ENCODE measurements at regions not wholly inside any gene's neighbourhood (a gene's known extent, or its start where the extent isn't known, plus 50 kb on each side); places are given as distances from the start of the nearest gene placed in this dataset.

DNA sequence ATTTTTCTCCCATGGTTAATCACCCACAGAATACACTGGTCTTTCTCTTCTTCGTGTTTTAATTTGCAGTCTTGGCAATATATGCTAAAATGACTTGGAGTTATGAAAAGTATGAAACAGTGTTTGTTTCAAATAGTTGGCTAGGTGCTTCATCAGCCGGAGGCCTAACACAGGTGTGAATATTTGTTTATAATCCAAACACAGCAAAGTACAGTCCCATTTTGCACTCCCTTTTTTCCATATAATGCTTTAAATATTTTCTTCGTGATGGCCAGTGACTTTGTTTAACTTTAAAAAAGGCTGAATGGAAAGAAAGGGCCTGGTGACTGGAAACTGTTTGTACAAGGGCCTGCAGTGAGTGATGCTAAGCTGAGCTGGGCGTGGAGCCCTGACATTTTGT, 219.7 kb upstream of the LRIG1 start:
- Mint-ChIP-seq H3K4me3 (ENCODE audit: unreplicated experiment) (no peak overlapping the region), H3K27me3 (ENCODE audit: unreplicated experiment) (no peaks in the 10 kb centered on the region), H3K4me1 (ENCODE audit: unreplicated experiment) (peaks cover 7% of the 10 kb centered on the region), H3K9me3 (ENCODE audit: unreplicated experiment) (no peaks in the 10 kb centered on the region), H3K27ac (ENCODE audit: unreplicated experiment) (no peak overlapping the region), H3K36me3 (ENCODE audit: low read depth, unreplicated experiment) (no peaks in the 10 kb centered on the region)
- no peak for DNase-seq (ENCODE audit: low spot score)
- TF ChIP-seq, protein P1, sequence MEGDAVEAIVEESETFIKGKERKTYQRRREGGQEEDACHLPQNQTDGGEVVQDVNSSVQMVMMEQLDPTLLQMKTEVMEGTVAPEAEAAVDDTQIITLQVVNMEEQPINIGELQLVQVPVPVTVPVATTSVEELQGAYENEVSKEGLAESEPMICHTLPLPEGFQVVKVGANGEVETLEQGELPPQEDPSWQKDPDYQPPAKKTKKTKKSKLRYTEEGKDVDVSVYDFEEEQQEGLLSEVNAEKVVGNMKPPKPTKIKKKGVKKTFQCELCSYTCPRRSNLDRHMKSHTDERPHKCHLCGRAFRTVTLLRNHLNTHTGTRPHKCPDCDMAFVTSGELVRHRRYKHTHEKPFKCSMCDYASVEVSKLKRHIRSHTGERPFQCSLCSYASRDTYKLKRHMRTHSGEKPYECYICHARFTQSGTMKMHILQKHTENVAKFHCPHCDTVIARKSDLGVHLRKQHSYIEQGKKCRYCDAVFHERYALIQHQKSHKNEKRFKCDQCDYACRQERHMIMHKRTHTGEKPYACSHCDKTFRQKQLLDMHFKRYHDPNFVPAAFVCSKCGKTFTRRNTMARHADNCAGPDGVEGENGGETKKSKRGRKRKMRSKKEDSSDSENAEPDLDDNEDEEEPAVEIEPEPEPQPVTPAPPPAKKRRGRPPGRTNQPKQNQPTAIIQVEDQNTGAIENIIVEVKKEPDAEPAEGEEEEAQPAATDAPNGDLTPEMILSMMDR (IDR thresholded peaks at IDR 0.05; ENCODE audit: unreplicated experiment): no peak

DNA sequence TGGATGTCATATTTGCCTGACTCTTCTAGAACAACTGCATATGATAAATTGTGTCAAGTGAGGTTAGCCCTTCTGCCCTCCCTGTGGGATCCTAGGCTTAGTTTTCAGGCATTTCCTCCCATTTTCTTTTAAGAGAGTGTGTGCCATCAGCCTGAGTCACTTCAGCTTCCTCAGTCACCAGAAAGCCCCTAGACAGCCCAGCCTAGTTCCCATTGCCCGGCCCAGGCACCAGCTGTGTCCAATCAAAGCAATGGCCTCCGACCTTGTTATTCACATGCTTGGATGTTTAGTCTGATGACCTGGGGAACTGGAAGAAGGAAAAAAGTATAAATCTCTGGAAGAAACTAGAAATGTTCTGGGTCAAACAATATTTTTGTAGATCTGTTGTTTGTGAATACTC, 221.9 kb upstream of the LRIG1 start:
- TF ChIP-seq, protein P1 (IDR thresholded peaks at IDR 0.05; ENCODE audit: unreplicated experiment): no peak
- Mint-ChIP-seq H3K36me3 (ENCODE audit: low read depth, unreplicated experiment) (no peaks in the 10 kb centered on the region), H3K9me3 (ENCODE audit: unreplicated experiment) (no peaks in the 10 kb centered on the region), H3K4me3 (ENCODE audit: unreplicated experiment) (no peak overlapping the region), H3K27me3 (ENCODE audit: unreplicated experiment) (no peaks in the 10 kb centered on the region), H3K4me1 (ENCODE audit: unreplicated experiment) (peaks cover 7% of the 10 kb centered on the region), H3K27ac (ENCODE audit: unreplicated experiment) (no peak overlapping the region)
- no peak for DNase-seq (ENCODE audit: low spot score)

- no peak overlapping the region for H3K27ac Mint-ChIP-seq (ENCODE audit: unreplicated experiment)
- H3K9me3 Mint-ChIP-seq (ENCODE audit: unreplicated experiment): no peaks in the 10 kb centered on the region
- no peak for DNase-seq (ENCODE audit: low spot score)
- peaks cover 7% of the 10 kb centered on the region for H3K4me1 Mint-ChIP-seq (ENCODE audit: unreplicated experiment)
- H3K36me3 Mint-ChIP-seq (ENCODE audit: low read depth, unreplicated experiment): no peaks in the 10 kb centered on the region
- H3K4me3 Mint-ChIP-seq (ENCODE audit: unreplicated experiment): no peak overlapping the region
- no peaks in the 10 kb centered on the region for H3K27me3 Mint-ChIP-seq (ENCODE audit: unreplicated experiment)
- TF ChIP-seq, protein P1 (IDR thresholded peaks at IDR 0.05; ENCODE audit: unreplicated experiment): no peak
Observed at GRCh38 chr3:66723231-66723630, 222.4 kb upstream of the LRIG1 start.

DNA sequence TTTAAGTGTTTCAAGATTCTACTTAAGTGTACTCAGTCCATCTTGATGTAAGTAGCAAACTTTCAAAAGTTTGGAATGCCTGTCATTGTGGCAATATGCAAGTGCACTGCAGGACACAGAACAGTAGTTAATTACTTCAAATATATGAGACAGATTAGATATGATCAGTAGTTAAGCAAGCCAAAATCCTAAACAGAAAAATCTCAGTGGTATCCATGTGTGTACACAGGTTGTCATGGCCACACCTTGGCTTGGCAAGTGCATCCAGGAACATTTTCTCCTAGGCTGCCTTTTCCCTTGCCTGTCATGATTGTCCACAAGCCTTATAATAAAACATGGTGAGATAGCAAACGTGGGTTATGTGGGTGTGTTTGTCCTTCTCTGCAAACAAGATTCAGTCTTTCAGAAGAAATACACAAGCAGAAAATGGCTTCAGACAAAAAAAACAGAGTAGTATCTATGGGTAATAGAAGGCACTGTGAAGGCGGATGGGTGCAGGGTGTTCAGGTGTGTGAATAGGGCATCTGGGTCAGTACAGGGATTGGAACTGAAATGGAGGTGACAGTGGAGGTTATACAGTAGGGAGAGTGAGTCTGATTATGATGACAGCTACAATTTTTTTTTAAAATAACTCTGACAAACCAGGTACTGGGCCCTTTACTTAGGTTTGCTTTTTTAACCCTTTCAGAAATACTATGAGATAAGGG, 229.0 kb upstream of the LRIG1 start:
- Mint-ChIP-seq H3K4me1 (ENCODE audit: unreplicated experiment) (no peaks in the 10 kb centered on the region), H3K27me3 (ENCODE audit: unreplicated experiment) (peaks cover 1% of the 10 kb centered on the region), H3K27ac (ENCODE audit: unreplicated experiment) (no peak overlapping the region), H3K36me3 (ENCODE audit: low read depth, unreplicated experiment) (no peaks in the 10 kb centered on the region), H3K4me3 (ENCODE audit: unreplicated experiment) (no peak overlapping the region), H3K9me3 (ENCODE audit: unreplicated experiment) (no peaks in the 10 kb centered on the region)
- TF ChIP-seq, protein P1 (IDR thresholded peaks at IDR 0.05; ENCODE audit: unreplicated experiment): no peak
- DNase-seq (ENCODE audit: low spot score): no peak

DNA sequence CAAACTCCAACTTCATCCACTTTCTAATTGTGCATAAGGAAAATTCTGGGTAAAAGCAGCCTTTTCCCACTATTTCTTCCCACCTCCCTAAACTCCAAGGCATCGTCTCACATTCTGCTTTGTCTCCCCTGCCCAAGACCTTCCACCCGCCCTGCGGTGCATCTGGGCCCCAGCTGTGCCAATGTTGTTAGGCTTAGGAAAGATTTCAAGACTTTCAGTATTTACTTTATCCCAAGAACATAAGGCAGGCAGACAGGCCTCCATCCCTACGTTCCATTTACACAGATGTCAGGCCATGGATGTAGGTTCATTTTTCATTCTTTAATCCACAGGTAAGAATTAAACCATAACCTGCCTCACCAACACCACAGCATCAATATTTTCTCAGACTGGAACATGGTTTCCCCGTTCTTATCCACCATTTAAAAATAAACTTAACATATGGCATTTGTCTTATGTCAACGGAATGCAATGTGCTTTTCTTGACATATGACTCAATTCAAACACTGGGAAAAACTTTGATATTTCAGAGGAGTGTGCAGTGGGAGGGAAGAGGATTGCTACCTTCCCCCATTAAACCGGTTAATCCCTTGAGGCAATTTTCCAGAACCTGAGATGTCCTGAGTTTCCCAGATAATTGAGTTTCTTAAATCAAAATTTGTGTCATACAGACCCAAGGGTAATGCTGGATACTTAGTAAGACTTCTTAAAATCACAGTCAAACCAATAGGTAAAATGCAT, 238.0 kb upstream of the LRIG1 start:
- TF ChIP-seq, protein P1 (IDR thresholded peaks at IDR 0.05; ENCODE audit: unreplicated experiment): no peak
- Mint-ChIP-seq H3K27me3 (ENCODE audit: unreplicated experiment) (peaks cover 2% of the 10 kb centered on the region), H3K36me3 (ENCODE audit: low read depth, unreplicated experiment) (no peaks in the 10 kb centered on the region), H3K9me3 (ENCODE audit: unreplicated experiment) (no peaks in the 10 kb centered on the region), H3K4me3 (ENCODE audit: unreplicated experiment) (no peak overlapping the region), H3K4me1 (ENCODE audit: unreplicated experiment) (no peaks in the 10 kb centered on the region), H3K27ac (ENCODE audit: unreplicated experiment) (no peak overlapping the region)
- DNase-seq (ENCODE audit: low spot score): no peak

Measured in endothelial cell (in vitro differentiated cells).